CD4-positive, alpha-beta T cell treated with Interleukin-17A for 1 hour (primary cell): ENCODE measurements at regions not wholly inside any gene's neighbourhood (a gene's known extent, or its start where the extent isn't known, plus 50 kb on each side); places are given as distances from the start of the nearest gene placed in this dataset.
"Not testable (repeated sequence)": the region's sequence is repeated elsewhere in the genome, so short reads cannot be mapped to it uniquely, and the experiment has no call there.

Source experiments
- DNase-seq: peaks from one replicate; pipeline ENCODE4 v3.0.0-alpha.2; 2020

- no peak for DNase-seq
Measured at GRCh38 chr1:55894521-55894920, 679.4 kb upstream of the USP24 start.

- DNase-seq: no peak
Measured at GRCh38 chr1:55893155-55893554, 678.0 kb upstream of the USP24 start.

- no peak for DNase-seq
Measured at GRCh38 chr1:55888685-55889317, 673.6 kb upstream of the USP24 start.

GRCh38 chr1:55886856-55887712, 671.9 kb upstream of the USP24 start:
- no peak for DNase-seq

GRCh38 chr1:55885619-55886018, 670.5 kb upstream of the USP24 start:
- no peak for DNase-seq

- DNase-seq: no peak
Measured at GRCh38 chr1:55882931-55883330, 667.8 kb upstream of the USP24 start.

GRCh38 chr1:55879346-55879745, 664.2 kb upstream of the USP24 start:
- DNase-seq: no peak

GRCh38 chr1:55877437-55878232, 662.5 kb upstream of the USP24 start:
- DNase-seq: no peak

GRCh38 chr1:55876276-55877060, 661.3 kb upstream of the USP24 start:
- DNase-seq: no peak

GRCh38 chr1:55870106-55870505, 654.9 kb upstream of the USP24 start:
- DNase-seq: no peak

GRCh38 chr1:55869065-55869464, 653.9 kb upstream of the USP24 start:
- no peak for DNase-seq

GRCh38 chr1:55868026-55868425, 652.9 kb upstream of the USP24 start:
- DNase-seq: no peak

GRCh38 chr1:55867304-55867843, 652.2 kb upstream of the USP24 start:
- DNase-seq: no peak

- not testable (repeated sequence) for DNase-seq
Measured at GRCh38 chr1:55865778-55866177, 650.6 kb upstream of the USP24 start.

GRCh38 chr1:55864251-55864650, 649.1 kb upstream of the USP24 start:
- DNase-seq: no peak

- DNase-seq: no peak
Measured at GRCh38 chr1:55861676-55862340, 646.6 kb upstream of the USP24 start.

GRCh38 chr1:55860798-55861519, 645.8 kb upstream of the USP24 start:
- no peak for DNase-seq

- DNase-seq: no peak
Measured at GRCh38 chr1:55860326-55860725, 645.2 kb upstream of the USP24 start.

GRCh38 chr1:55854911-55855310, 639.7 kb upstream of the USP24 start:
- DNase-seq: no peak

GRCh38 chr1:55848906-55849305, 633.7 kb upstream of the USP24 start:
- no peak for DNase-seq

- no peak for DNase-seq
Measured at GRCh38 chr1:55846051-55846450, 630.9 kb upstream of the USP24 start.
